ENCODE measurements at regions not wholly inside any gene's neighbourhood (a gene's known extent, or its start where the extent isn't known, plus 50 kb on each side); places are given as distances from the start of the nearest gene placed in this dataset.

DNA sequence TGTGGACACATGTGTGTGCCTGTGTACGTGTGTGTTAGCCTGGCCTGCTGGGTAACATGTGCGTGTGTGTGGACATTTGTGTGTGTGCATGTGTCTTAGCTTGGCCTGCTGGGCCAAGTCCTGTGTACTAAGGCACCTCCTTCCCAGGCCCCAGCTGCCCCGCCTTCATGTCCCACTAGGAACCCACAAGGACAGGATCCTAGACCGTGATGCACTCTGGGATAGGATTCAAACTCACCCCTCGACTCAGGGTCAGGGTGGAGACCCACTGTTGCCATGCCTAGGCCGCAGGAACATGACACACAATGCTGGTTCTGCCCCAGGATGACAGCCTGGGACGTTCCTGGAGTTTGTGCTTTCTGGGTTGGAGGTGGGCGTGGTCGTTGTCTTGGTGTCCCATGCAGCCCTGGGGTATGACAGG lies 89.9 kb upstream of the TMPRSS2 start:
- in situ Hi-C loops (cut with HindIII; ENCODE audit: low sequenced_read_pairs), result no loop called here

DNA sequence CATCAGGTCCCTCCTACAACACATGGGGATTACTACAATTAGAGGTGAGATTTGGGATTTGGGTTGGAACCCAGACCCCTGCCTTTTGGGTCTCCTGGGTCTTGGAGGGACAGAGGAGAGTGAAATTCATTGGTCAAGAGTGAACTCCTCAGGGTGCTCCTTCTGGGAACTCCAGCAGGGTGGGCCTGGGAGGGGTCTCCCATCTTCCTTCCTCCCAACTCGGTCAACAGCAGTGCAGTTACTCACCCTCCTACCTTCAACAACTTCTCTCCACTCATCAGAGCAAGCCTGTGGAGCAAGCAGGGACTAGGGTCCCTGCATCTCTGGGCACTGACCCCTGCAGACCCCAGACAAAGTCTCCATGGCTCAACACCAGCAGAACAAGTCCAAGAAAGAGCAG lies 89.3 kb upstream of the TMPRSS2 start:
- in situ Hi-C loops (cut with HindIII; ENCODE audit: low sequenced_read_pairs), result no loop called here

DNA sequence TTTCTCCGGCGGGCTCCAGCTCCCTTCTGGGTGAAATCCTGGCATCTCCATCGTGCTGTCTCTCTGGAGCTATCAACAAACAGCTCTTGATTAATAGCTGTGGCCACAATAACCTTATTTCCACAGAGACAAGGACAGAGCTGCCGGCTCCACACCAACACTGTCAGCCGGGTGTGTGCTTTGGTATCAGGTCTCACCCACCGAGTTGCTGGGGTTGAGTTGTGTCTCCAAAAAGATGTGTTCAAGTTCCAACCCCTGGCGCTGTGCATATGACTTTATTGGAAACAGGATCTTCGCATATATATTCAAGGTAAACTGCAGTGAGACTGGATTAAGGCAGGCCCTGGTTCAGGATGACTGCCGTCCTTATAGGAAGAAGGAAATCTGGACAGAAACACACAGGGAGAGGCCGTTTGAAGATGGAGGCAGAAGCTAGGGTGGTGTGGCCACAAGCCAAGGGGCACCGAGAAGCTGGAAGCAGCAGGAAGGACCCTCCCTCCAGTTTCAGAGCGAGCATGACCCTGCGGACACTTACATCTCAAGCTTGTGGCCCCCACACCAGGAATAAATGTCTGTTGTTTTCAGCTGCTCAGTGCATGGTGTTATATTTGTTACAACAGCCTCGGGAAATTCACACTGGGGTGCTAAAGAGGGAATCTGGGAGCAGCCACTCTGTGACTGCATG lies 88.4 kb upstream of the TMPRSS2 start:
- in situ Hi-C loops (cut with HindIII; ENCODE audit: low sequenced_read_pairs), result no loop called here

DNA sequence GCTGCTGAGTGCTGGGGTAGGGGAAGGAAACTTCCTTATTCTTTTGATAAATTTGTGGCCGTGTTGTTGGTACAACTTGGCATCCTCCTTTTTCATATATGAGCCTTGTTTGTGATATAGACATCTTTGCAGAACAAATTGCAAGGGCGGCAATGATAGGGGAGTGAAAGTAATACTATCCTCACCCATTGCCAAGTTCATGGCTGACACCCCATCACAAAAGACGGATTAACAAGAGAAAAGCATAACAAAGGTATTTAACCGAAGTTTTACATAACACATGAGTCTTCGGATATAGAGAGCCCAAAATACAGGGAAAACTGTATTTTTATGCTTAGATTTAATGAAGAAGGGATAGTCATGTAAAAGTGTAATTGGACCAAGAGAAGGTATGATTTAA lies 86.3 kb upstream of the TMPRSS2 start:
- in situ Hi-C loops (cut with HindIII; ENCODE audit: low sequenced_read_pairs), result no loop called here

DNA sequence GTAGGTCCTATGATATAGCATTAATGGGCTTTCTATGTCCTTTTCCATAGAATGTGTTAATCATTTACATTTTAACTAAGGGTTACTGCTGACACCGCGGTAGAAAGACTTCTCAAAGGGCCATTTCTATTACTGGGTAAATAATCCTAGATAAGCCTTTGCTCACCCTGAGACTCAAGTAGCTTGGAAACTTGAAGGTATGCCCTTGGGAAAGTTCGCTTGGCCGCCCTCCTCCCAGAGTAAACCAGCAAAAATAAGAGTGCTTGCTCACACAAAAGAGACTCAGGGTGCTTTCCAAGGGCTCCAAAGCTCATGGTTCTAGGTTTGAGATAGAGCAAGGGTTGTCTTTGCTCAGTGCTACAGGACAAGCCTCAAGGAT lies 85.8 kb upstream of the TMPRSS2 start:
- in situ Hi-C loops (cut with HindIII; ENCODE audit: low sequenced_read_pairs), result no loop called here

DNA sequence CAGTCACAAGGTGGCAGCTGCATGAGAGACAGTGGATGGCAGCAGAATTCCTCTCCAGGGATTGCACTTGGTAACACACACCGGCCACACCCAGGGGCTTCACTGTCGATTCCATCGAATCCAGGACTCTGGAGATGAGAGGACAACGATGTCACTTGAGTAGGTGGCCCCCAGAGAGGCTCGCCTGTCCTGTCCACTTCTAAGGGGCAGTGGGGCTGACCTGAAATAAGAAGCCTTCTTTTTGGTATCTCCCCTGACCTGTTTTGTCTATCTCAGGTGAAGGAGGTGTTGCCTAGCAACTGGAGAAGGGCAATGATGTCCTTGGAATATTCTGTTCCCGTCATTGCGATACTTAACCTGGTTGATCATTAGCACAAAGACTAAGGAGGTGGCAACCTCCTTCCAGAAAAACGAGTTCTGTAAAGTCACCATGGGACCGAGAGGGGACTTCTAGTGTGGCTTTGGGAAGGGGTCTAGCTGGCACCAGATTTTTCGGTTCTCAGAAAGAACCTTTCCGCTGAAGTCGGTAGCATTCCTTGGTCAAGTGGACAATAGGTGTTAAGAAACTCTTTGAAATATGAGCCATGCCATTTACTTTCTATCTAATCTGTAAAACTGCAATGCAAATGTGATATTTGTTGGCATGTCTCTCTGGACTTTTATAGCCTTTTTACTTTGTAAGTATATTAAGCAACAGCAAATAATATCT lies 85.2 kb upstream of the TMPRSS2 start:
- in situ Hi-C loops (cut with HindIII; ENCODE audit: low sequenced_read_pairs), result no loop called here

DNA sequence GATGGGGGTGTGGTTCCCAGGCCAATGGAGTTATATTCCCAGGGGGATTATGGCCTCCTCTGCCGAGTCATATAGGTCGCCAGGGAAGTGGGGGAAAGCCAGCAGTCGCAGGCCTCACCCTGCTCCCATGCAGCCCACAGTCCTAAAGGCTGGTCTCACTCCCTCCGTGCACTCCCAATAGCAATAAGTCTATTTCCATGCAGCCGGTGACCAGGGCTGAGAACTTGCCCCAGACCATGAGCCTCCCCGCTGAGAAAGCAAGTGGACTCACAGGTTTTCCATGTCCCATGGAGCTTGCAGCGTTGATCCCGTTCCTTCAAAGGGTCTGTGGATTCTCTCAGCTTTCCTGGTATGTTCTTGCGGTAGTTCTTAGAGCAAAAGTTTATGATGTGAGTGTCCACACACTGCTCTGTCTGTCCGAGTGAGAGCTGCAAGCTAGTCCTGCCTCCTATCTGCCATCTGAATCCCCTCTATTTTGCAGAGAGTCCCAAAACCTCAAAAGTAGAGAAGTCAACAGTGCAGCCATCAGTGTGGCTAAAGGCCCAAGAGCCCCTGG lies 81.7 kb upstream of the TMPRSS2 start:
- in situ Hi-C loops (cut with HindIII; ENCODE audit: low sequenced_read_pairs), result no loop called here

DNA sequence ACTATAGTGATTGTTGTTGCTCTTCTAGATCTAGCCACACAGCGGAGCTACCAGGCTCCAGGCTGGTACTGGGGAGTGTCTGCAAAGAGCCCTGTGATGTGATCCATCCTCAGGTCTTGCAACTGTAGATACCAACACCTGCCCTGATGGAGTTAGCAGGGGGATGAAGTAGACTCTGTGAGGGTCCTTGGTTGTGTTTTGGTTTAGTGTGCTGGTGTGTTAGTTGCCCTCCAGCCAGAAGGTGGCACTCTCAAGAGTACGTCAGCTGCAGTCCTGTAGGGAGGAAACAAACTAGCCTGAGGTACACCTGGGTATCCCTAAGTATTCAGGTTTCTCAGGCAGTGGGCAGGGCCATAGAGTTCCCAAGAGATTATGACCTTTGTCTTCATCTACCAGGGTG lies 81.2 kb upstream of the TMPRSS2 start:
- in situ Hi-C loops (cut with HindIII; ENCODE audit: low sequenced_read_pairs), result no loop called here

DNA sequence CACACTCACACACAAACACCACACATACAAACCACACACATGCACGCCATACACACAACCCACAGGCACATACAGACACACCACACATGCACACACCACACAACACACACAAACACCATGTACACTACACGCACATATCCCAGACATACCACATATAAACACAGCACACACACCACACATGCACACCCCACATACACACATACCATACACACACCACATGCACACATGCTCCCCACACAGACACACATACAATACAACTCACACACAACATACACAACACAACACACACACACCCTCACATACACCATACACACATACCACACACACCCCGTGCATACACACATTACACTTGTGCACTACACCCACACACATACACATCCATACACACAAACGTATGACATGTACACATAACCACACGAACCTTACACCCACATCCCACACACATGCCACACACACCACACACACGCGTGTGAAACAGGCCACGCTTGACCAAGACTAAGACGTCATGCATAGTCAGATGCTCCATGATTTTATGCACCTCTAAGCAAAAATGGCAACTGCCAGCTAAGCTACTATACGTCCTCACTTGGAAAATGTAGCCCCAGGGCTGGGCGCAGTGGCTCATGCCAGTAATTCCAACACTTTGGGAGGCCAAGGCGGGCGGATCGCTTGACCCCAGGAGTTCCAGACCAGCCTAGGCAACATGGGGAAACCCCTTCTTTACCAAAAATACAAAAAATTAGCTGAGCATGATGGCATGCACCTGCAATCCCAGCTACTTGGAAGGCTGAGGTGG lies 77.4 kb upstream of the TMPRSS2 start:
- in situ Hi-C loops (cut with HindIII; ENCODE audit: low sequenced_read_pairs), result no loop called here

DNA sequence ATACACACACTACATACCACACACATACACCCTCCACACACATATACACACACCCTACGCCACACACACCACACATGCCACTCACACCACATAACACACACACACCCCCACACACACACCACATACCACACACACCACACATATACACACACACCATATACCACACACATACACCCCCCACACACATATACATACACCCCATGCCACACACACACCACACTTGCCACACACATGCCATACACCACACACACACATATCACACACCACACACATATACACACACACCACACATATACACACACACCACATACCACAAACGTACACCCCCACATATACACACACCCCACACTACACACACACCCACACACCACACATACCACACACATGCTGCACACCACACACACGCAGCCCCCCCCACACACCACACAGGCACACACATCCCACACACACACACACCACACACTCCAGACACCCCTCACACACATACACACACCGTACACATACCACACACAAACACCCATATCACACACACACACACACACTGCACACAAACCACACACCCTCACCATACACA lies 76.7 kb upstream of the TMPRSS2 start:
- in situ Hi-C loops (cut with HindIII; ENCODE audit: low sequenced_read_pairs), result no loop called here

DNA sequence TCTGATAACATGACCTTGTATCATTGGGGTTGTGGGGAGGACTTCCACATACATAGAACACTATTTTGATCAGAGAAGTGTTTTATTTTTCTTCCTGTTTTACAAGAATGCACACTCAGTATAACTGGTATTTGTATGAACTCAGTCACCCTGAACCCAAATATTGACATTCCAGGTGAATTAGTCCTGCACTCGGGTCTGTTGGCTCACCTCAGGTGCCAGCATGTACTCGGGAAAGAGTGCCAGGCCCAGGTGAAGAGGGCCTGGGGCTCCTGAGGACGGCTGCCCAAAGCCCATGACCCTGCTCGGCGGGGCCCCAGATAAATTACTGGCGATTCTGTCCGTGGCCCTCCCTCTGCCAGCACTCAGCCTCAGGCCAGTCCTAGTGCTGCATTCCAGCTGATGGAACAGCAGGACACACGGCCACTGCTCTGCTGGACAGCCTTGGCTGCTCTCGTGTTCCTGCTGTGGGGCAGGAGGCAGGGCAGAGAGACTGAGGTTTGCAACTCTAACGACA lies 75.4 kb upstream of the TMPRSS2 start:
- in situ Hi-C loops (cut with HindIII; ENCODE audit: low sequenced_read_pairs), result no loop called here

DNA sequence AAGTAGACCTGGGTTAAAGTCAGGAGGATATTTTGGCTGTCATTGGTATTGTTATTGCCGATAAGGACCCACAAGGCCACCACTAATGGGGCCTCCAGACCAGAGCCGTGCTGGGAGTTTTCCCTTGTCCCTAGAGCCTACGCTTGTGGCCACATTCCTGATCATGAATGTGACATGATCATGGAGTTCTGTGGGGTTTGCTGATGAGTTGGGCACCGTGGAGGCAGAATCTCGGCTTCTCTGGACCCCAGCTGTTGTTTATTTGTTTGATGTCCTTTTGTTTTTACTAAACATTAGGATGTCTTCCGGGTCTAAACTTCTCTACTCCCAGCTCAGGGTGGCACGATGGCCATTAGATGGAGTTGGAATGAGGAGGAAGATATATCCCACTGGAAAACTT lies 74.9 kb upstream of the TMPRSS2 start:
- in situ Hi-C loops (cut with HindIII; ENCODE audit: low sequenced_read_pairs), result no loop called here

DNA sequence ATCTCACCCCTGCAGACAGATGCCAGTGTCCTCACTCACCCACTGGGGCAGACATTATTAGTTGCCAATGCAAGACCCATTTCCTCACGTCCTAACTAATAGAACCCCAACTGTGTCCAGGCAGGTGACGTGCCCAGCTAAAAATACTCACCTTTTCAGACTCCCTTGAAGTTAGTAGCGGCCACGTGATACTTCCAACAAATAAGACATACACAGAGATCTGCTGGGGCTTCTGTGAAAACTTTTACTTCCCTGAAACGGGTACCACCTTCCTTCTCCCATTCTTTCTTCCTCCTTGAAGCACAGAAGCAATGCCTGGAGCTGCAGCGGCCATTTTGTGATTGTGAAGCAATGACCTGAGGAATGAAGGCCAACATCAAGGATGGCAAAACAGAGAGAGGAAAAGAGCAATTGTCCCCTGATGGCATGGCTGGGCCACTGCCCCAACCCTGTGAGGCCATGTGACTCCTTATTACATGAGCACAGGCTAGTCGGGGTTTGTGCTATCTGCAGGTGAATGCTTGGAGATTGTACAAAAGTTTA lies 74.4 kb upstream of the TMPRSS2 start:
- in situ Hi-C loops (cut with HindIII; ENCODE audit: low sequenced_read_pairs), result no loop called here

DNA sequence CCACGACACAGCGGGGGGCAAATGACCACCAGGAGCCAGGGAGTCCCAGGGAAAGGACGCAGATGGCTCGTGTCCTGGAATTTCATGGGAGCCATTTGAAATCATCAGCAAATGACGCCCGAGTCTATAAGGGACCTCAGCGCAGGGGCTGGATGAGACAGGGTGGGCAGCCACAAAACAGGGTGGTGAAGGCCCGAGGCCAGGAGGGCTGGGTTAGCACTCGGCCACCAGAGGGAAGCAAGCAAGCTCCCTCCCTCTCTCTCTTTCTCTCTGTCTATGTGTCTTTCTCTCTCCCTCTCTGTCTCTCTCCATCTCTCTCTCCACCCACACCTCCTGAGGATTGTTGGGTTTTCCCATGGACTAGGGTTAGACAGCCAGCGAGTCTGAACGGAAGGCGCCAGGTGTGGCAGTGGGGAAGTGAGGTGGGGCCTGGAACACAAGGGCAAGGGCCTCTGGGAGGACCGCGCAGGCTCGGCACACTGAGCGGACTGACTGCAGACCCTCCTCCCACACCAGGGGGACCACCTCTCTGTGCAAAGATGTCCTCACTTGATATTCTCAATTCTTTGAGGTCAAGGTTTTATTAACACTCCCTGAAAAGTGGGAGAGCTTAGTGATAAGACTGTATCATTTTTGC lies 73.8 kb upstream of the TMPRSS2 start:
- in situ Hi-C loops (cut with HindIII; ENCODE audit: low sequenced_read_pairs), result no loop called here

DNA sequence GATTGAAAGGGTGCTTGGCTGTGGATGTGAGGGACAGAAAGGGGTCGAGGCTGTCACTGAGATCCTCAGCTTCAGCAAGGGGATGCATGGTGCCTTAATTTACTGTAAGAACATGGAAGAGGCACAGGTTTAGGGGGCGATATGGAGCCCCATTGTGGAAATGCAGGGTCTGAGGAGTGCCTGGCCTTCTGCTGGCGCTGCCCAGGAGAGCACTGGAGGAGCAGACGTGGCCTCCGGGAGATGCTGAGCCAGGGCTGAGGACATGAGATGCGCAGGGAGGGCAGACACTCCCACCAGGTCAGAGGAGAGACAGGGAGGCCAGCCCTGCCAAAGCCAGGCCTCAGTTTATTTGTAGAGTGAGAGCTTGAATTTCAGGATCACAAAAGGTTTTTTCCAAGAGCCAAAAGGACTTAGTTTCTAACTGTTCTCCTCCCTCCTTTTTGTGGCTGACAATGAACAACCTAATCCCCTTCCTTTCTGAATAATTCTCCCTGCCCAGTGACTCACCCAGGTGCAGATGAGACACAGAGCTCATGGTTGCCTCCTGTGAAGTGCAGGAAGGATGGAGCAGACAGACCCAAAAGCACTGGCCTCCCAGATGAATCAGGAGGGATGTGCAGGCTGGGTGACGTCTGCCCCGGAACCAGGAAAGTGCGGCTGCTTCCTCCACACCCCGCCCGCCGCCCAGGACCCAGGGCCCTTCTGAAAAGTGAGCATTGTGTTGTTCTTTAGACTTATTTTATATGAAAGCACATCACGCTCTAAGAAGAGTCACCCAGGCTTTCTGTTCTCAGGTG lies 73.0 kb upstream of the TMPRSS2 start:
- in situ Hi-C loops (cut with HindIII; ENCODE audit: low sequenced_read_pairs), result no loop called here

DNA sequence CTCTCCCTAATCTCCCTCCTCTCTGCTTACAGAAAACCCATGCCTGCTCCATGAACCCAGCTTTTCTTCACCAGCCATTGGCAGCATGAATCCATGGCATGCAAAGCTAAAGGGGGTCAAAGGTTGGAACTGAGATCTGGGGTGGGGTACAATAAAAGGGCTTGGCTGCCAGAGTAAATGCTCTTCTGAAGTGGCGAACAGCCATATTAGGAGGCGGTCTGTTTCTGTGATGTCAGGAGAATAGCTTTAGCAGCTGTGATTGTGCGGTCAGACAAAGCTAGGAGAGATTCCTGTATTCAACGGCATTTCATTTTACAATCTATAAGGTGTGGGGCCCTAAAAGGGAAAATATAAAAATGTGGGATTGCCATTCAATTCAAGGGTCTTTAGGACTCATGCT lies 71.7 kb upstream of the TMPRSS2 start:
- in situ Hi-C loops (cut with HindIII; ENCODE audit: low sequenced_read_pairs), result no loop called here

DNA sequence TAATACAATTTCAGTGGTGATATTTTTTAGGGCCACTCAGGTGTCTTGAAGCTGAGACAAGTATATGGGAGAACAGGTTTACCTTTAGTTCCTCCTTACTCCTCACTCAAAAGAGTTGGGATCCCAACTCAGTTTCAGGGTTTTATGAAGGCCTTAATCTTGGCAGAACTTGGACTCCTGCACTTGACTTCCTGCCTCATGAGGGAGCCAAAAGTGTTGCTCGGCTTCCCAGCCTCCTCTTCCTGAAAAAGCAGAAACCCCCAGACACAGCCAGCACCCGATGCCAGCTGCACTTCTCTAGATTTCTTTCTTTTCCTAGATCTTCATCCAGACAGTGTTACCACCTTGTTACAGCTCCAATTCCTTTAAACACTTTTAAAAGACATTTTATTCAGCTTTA lies 70.8 kb upstream of the TMPRSS2 start:
- in situ Hi-C loops (cut with HindIII; ENCODE audit: low sequenced_read_pairs), result no loop called here

DNA sequence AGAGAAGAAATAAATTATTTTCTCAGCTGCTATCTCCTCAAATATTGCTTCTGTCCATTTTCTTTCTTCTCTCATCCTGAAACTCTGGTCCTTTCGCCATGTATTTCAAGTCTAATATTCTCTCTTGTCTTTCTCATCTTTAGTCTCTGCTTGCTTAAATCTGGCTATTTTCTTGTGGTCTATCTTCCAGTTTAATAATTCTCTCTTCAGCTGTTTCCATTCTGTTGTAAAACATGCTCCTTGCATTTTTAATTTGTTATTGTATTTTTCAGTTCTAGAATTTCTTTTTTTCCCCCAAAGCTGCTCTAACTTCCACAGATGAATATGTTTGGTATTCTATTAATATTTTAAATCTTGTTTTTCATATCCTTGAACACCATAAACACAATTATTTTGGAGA lies 70.1 kb upstream of the TMPRSS2 start:
- in situ Hi-C loops (cut with HindIII; ENCODE audit: low sequenced_read_pairs), result no loop called here

DNA sequence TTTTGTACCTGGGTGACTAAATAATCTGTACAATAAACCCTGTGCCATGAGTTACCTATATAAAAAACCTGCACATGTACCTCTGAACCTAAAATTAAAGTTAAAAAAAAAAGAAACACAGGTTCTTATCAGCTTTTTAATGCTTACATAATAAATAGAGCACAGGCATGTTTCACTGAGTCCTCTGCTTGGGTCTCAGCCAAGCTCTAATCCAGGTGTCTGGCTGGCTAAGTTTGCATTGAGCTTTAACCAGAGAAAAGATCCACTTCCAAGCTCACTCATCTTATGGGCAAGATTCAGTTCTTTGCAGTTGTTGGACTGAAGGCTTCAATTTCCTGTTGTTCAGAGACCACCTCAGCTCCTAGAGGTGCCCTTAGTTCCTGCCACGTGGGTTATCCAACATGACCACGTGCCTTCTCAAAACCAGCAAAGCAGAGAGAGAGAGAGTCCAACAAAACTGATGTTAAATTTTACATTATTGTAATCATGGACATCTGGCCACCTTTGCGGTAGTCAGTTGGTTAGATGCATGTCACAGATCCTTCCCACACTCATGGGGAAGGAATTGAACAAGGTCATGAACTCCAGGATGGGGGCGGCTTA lies 68.2 kb upstream of the TMPRSS2 start:
- in situ Hi-C loops (cut with HindIII; ENCODE audit: low sequenced_read_pairs), result no loop called here

Data from DLD1 (cell line).